A673 (cell line): ENCODE measurements at regions not wholly inside any gene's neighbourhood (a gene's known extent, or its start where the extent isn't known, plus 50 kb on each side); places are given as distances from the start of the nearest gene placed in this dataset.
"Not testable (repeated sequence)": the region's sequence is repeated elsewhere in the genome, so short reads cannot be mapped to it uniquely, and the experiment has no call there.

ENCODE experiments used
- CTCF ChIP-seq: fragments of 300-800, 200-600 bp; sonication (generic); conservative IDR thresholded peaks from 2 replicates; pipeline ENCODE4 v1.5.1; 2017; ENCODE audit warnings: low read depth, mild to moderate bottlenecking, antibody characterized with exemption, low read length, moderate library complexity, mixed read lengths
- EZH2 ChIP-seq: fragments of 200-600 bp; sonication (generic); IDR thresholded peaks from 2 replicates; pipeline ENCODE4 v1.6.1; 2017; ENCODE audit warnings: borderline replicate concordance, low read depth, mild to moderate bottlenecking, mixed read lengths, antibody characterized with exemption, low read length; ENCODE audit not compliant: poor library complexity, severe bottlenecking

- TF ChIP-seq CTCF, EZH2: not testable (repeated sequence)
Measured at GRCh38 chr15:20045165-20045564, 496.4 kb downstream of the GOLGA6L6 start.
